Astrocyte (in vitro differentiated cells and primary cell): ENCODE measurements at regions not wholly inside any gene's neighbourhood (a gene's known extent, or its start where the extent isn't known, plus 50 kb on each side); places are given as distances from the start of the nearest gene placed in this dataset.

Experiments used
- DNase-seq: peaks from one replicate; pipeline ENCODE4 v3.0.0-alpha.2; 2010; ENCODE audit warnings: low read depth
- FAIRE-seq: peaks from 2 replicates; lab custom pipeline; 2011; peaks lifted over from hg19 to GRCh38; lab: Jason Lieb, UNC
- H2AFZ ChIP-seq: 2 replicates; pipeline ENCODE4 v1.6.0; 2012; ENCODE audit warnings: low read depth, low read length, inconsistent platforms
- H3K27ac ChIP-seq: 2 replicates; pipeline ENCODE4 v1.5.1; 2011; ENCODE audit warnings: low read depth, low read length, inconsistent platforms
- H3K27me3 ChIP-seq: 2 replicates; pipeline ENCODE4 v1.6.0; 2011; ENCODE audit warnings: low read length, inconsistent platforms; ENCODE audit not compliant: insufficient read depth
- H3K36me3 ChIP-seq: 2 replicates; pipeline ENCODE4 v1.5.1; 2011; ENCODE audit warnings: low read length, inconsistent platforms; ENCODE audit not compliant: insufficient read depth
- H3K4me1 ChIP-seq: 2 replicates; pipeline ENCODE4 v1.5.1; 2011; ENCODE audit warnings: low read length, inconsistent platforms; ENCODE audit not compliant: insufficient read depth
- H3K4me2 ChIP-seq: 2 replicates; pipeline ENCODE4 v1.6.0; 2012; ENCODE audit warnings: low read length, inconsistent platforms
- H3K4me3 ChIP-seq: 2 replicates; pipeline ENCODE4 v1.5.1; 2011; ENCODE audit warnings: low read depth, mild to moderate bottlenecking, low read length, inconsistent platforms; ENCODE audit not compliant: insufficient read depth
- H3K79me2 ChIP-seq: 2 replicates; pipeline ENCODE4 v1.6.0; 2012; ENCODE audit warnings: mild to moderate bottlenecking, low read length, inconsistent platforms; ENCODE audit not compliant: insufficient read depth
- H3K9ac ChIP-seq: 2 replicates; pipeline ENCODE4 v1.6.0; 2012; ENCODE audit warnings: mild to moderate bottlenecking, low read length, inconsistent platforms
- H3K9me3 ChIP-seq: 2 replicates; pipeline ENCODE4 v1.5.1; 2012; ENCODE audit warnings: low read depth, mild to moderate bottlenecking, low read length, inconsistent platforms; ENCODE audit not compliant: insufficient read depth
- H4K20me1 ChIP-seq: 2 replicates; pipeline ENCODE4 v1.6.0; 2012; ENCODE audit warnings: low read length, inconsistent platforms; ENCODE audit not compliant: insufficient read depth
- H3K27ac Mint-ChIP-seq: one replicate; pipeline ENCODE4 v1.8.0; 2021; ENCODE audit warnings: mild to moderate bottlenecking, mixed read lengths; ENCODE audit not compliant: unreplicated experiment
- H3K27me3 Mint-ChIP-seq: one replicate; pipeline ENCODE4 v1.8.0; 2021; ENCODE audit warnings: low read depth, mixed read lengths; ENCODE audit not compliant: unreplicated experiment
- H3K36me3 Mint-ChIP-seq: one replicate; pipeline ENCODE4 v1.8.0; 2021; ENCODE audit warnings: low read depth, mixed read lengths; ENCODE audit not compliant: unreplicated experiment
- H3K4me1 Mint-ChIP-seq: one replicate; pipeline ENCODE4 v1.8.0; 2021; ENCODE audit warnings: low read depth, mixed read lengths; ENCODE audit not compliant: unreplicated experiment
- H3K4me3 Mint-ChIP-seq: one replicate; pipeline ENCODE4 v1.8.0; 2021; ENCODE audit warnings: mild to moderate bottlenecking, moderate library complexity, mixed read lengths; ENCODE audit not compliant: unreplicated experiment
- H3K9me3 Mint-ChIP-seq: one replicate; pipeline ENCODE4 v1.8.0; 2021; ENCODE audit warnings: mild to moderate bottlenecking, mixed read lengths; ENCODE audit not compliant: unreplicated experiment
- EZH2 ChIP-seq: IDR thresholded peaks from 2 replicates; pipeline ENCODE4 v1.6.1; 2012; ENCODE audit warnings: mild to moderate bottlenecking, low read length, inconsistent platforms; ENCODE audit not compliant: insufficient read depth
- TF ChIP-seq, protein P1 (sequence below): IDR thresholded peaks from 2 replicates; pipeline ENCODE4 v1.5.1; 2011; ENCODE audit warnings: low read depth, mild to moderate bottlenecking, inconsistent platforms, low read length, moderate library complexity; ENCODE audit not compliant: insufficient read depth

GRCh38 chr10:3295582-3296151 lies 123.1 kb upstream of the PITRM1 start:
- H4K20me1 ChIP-seq = no peaks in the 10 kb centered on the region

GRCh38 chr10:3294919-3295581 lies 122.5 kb upstream of the PITRM1 start:
- DNase-seq = no peak
- H3K27ac Mint-ChIP-seq = no peak overlapping the region

More at GRCh38 chr10:3295582-3296151, 123.1 kb upstream of the PITRM1 start:
- Mint-ChIP-seq H3K27me3 (peaks cover 16% of the 10 kb centered on the region), H3K36me3 (no peaks in the 10 kb centered on the region), H3K27ac (no peak overlapping the region), H3K4me3 (no peak overlapping the region), H3K4me1 (peaks cover 8% of the 10 kb centered on the region), H3K9me3 (no peaks in the 10 kb centered on the region)
- FAIRE-seq (no peak), DNase-seq (no peak)
- no peak for TF ChIP-seq EZH2
- TF ChIP-seq, protein P1, sequence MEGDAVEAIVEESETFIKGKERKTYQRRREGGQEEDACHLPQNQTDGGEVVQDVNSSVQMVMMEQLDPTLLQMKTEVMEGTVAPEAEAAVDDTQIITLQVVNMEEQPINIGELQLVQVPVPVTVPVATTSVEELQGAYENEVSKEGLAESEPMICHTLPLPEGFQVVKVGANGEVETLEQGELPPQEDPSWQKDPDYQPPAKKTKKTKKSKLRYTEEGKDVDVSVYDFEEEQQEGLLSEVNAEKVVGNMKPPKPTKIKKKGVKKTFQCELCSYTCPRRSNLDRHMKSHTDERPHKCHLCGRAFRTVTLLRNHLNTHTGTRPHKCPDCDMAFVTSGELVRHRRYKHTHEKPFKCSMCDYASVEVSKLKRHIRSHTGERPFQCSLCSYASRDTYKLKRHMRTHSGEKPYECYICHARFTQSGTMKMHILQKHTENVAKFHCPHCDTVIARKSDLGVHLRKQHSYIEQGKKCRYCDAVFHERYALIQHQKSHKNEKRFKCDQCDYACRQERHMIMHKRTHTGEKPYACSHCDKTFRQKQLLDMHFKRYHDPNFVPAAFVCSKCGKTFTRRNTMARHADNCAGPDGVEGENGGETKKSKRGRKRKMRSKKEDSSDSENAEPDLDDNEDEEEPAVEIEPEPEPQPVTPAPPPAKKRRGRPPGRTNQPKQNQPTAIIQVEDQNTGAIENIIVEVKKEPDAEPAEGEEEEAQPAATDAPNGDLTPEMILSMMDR = no peak
- no peak overlapping the region for H3K4me2 ChIP-seq
- H3K4me1 ChIP-seq = peaks cover 7% of the 10 kb centered on the region
- H2AFZ ChIP-seq = no peak overlapping the region
- H3K9ac ChIP-seq = no peak overlapping the region
- no peaks in the 10 kb centered on the region for H3K36me3 ChIP-seq
- H3K79me2 ChIP-seq = no peaks in the 10 kb centered on the region
- no peak overlapping the region for H3K4me3 ChIP-seq
- no peak overlapping the region for H3K27ac ChIP-seq
- no peaks in the 10 kb centered on the region for H3K27me3 ChIP-seq
- no peaks in the 10 kb centered on the region for H3K9me3 ChIP-seq

More at GRCh38 chr10:3294919-3295581, 122.5 kb upstream of the PITRM1 start:
- H4K20me1 ChIP-seq = no peaks in the 10 kb centered on the region
- H3K79me2 ChIP-seq = no peaks in the 10 kb centered on the region
- H3K9ac ChIP-seq = no peak overlapping the region
- no peaks in the 10 kb centered on the region for H3K36me3 ChIP-seq
- H3K27me3 ChIP-seq = no peaks in the 10 kb centered on the region
- peaks cover 16% of the 10 kb centered on the region for H3K27me3 Mint-ChIP-seq
- peaks cover 8% of the 10 kb centered on the region for H3K4me1 Mint-ChIP-seq
- H3K4me1 ChIP-seq = peaks cover 7% of the 10 kb centered on the region
- H2AFZ ChIP-seq = peak overlapping the region; percentile 6
- TF ChIP-seq EZH2 = no peak
- TF ChIP-seq, protein P1 = no peak
- no peak for FAIRE-seq
- H3K4me3 Mint-ChIP-seq = no peak overlapping the region
- no peaks in the 10 kb centered on the region for H3K9me3 Mint-ChIP-seq
- no peaks in the 10 kb centered on the region for H3K36me3 Mint-ChIP-seq
- peak overlapping the region; percentile 17 for H3K4me2 ChIP-seq
- H3K27ac ChIP-seq = no peak overlapping the region
- H3K9me3 ChIP-seq = no peaks in the 10 kb centered on the region
- H3K4me3 ChIP-seq = no peak overlapping the region
